Globus pallidus (tissue), 1 donor: ENCODE measurements at regions not wholly inside any gene's neighbourhood (a gene's known extent, or its start where the extent isn't known, plus 50 kb on each side); places are given as distances from the start of the nearest gene placed in this dataset.
"Not testable (repeated sequence)": the region's sequence is repeated elsewhere in the genome, so short reads cannot be mapped to it uniquely, and the experiment has no call there.

Experiments used
- DNase-seq: peaks from one replicate; pipeline ENCODE4 v3.0.0-alpha.2; 2015; ENCODE audit warnings: low spot score

DNA sequence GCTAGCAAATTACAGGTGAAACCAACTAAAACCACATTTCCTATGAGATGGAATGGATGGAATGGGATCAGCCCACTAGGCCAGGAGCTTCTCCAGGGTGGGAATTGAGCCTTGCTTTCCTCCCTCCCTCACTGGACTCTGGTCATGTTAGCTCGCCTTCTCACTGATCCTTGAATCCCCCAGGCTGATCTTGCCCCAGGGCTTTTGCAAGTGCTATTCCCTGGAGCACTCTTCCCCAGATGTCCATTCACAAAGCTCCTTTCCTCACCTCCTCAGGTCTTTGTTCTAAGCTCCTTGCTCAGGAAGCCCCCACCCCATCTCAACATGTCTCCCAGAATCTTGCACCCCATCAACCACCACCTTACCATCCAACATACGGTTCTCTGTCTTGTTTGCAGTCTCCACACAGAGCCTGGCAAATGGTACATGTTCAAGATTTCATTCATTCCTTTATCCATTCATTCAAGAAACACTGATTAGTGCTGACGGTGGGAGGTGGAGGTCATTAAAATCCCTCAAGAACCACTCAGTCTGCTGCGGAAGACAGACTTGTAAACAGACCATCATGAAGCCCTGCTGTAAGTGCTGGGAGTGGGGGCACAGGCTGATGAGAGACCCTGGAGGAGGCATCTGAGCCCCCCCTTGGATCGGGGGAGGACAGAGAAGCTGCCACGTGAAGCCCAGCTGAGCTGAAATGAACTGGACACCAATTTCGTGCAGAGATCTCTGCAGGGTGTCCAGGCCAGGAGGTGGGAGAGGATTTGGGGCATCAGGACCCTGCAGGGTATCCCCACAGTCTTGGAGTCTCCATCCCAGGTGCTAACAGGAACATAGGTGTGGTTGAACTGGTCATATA is 141.7 kb downstream of the BARX1 start:
- no peak for DNase-seq

DNA sequence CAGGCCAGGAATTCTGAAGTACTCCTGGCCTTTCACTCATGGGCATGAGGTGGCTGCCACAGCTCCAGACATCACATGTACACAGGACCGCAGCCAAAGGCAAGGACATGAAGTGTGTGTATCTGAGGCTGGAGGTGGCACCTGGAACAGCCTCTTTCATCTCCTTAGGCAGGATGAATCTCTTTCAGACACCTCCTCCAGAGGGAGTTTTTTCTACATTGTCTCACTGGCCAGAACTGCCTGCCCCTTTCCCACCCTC is 142.8 kb downstream of the BARX1 start:
- DNase-seq, result no peak

DNA sequence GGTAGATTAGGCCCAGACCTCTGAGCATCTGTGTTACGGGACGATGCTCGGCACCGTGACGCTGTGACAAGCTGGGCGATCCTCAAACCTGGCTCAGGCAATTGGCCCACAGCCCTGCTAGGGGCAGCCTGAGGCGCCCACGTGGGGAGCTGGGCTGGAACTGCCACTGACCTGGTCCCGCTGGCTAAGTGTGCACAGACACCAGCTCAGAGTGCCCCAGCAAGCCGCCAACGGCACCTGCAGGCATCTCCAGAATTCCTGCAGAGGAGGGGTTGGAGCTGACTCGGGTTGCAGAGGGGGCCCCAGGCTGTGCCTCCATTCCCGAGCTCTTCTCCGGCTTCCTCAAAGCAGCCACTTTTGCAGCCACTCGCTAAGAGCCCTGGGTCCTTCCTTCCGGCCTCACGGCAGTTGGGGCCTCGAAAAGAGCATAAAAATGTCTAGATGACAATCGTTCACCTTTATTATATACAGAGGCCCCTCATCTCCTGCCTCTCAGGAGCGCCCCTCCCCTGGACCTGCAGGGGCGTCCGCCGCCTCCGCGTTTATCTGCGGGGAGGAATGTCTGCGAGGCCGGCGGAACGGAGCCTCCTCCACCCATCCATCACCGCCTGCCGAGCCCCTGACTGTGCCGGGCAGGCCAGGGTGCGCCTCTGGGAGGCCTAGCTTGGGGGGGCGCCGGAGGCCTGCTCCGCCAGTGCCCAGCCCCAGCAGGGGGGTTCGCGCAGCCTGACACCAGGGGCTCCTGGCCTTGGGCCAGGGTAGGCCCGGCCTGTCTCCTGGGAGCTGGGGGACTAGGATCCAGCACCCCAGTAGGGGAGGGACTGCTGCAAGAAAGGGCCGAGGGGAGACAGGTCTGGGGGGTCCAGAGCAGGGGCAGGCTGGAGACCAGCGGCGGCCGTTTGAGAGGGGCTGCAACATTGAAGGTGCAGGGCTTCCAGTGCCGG is 144.9 kb downstream of the BARX1 start:
- DNase-seq, result no peak

DNA sequence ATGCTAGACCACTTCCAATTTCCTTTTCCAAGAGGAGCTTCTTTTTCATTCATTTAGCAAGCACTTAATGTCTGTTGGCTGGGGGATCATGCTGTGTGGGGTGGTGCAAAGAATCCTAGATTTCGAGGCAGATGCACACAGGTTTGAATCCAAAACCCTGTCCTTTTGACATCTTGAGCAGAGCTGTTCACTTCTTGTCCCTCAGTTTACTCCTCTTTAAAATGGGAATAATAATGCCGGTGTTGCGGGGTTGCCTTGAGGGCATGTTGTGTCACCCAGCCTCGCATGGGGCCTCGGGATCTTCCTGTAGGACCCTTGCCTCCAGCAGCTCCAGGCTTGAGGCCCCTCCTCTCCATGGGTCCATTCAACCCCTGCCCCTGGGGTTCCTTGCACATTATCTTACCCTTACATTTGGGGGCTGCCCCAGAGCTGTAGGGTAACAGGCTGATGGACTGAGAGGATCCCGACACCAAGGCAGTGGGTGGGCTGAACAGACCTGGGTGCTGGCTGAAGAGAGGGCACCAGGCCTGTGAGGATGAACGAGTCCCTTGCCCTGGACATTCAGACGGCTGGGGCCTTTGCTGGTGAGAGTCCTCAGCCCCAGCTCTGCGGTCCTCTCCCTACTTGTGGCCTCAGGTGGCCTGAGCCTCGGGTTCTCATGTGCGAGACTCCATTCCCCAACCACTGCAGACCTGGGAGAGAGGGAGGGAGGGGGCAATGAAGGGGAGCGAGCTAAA is 145.8 kb downstream of the BARX1 start:
- no peak for DNase-seq

DNA sequence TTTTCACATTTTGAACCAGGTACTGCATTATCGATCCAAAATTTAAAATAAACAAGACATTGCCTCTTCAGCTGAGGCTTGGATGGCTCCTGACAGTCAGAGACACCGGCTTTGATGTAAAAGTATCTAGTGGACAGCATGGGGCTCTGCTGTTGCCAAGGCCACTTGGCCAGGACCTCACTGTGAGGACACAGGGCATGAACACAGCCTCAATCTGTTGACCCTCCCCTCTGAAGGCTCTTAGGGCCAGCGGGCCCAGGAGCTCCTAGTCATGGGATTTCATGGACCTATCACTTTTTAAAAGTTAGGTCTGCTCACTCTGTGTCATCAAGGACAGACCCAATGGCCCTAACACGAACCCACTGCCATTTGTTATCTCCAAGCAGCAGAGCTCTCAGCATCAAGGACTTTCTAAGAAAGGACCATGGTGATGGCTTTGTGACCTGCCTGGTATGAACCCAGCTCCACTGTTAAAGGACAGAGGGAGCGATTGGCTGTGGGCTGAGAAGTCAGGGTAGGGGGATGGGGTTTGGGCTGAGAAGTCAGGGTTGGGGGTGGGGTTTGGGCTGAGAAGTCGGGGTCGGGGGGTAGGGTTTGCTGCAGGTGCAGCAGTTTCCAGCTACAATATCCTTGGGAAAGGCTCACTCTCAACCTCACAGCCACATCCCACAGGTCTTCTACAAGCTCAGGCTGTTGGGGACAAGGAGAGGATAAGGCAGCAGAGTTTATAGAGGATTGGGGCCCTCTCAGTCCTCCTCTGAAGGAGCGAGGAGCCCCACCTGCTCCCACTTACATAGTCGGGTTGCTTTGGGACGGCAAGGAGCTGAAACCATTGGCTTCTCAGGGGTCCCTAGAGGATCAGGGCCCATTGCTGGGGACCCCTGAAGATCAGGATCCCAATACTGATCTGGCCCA is 146.8 kb downstream of the BARX1 start:
- no peak for DNase-seq

DNA sequence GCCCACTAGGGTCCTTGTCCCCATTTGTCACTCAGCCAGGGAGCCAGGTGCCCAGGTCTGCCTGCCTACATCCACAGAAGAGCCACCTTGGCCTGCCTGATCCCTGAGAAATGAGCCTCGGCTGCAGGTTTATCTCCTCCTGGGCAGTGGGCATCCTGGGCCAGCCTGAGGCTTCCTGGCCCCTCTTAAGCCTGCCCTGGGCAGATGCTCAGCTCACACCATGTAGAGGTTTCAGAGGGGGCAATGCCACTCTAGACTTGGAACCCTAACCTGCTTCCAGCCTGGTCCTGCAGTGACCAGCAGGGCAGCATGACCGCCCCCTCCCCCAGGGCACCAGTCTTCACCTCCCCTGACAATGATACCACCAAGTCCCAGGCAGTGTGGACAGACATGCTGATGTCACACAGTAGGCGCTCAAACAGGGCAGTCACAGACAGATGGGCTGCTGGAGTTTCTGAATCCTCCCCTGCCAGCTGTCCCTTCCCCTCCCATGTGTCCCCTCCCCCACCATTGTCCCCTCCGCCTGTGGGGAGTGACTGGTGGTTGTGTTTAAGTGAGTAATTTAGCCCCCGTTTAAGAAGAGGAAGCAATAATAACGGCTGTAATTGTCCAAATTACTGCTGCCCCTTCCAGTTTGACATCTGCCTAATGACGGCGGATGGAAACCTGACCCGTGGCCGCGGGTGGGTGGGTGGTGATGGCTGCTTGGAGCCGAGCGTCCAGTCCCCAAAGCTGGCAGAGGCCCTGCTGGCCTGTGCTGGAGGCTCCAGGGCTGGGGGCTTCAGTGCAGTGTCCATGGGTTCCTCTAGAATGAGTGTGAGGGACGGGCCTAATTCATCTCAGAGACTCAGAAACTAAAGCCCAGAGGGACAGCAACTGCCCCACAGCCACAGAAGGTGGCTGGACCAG is 147.7 kb downstream of the BARX1 start:
- DNase-seq, result no peak

DNA sequence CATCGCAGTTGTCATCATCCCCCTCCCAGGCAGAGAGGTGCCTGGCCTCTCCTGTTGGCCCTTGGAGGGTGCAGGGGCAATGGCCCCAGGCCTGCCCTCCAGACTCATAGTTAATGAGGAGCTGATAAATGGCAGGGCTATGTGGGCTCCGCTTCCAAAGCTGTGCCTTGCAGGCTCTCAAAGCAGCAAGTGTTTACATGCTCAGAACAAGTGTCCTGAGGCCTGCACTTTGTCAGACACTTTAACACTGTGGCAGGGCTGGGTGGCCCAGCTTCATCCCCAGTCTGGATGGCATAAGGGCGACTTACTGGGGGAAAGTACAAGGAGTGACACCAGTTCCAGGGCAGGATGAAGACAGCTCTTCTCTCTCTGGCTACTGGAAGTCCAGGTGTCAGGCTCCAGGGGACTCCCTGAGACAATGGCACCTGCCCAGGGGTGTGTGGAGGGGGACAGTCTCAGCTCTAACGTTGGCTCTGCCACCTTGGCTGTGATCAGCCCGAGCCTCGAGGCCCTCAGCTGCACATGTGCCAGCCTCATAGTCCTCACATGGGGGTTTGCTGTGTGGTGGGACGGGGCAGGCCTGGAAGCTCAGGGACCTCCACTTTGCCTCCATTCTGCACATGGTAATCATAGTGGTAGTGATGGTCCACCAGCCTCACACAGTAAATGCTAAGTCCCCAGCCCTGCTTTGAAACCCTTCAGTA is 153.4 kb downstream of the BARX1 start:
- DNase-seq, result no peak

DNA sequence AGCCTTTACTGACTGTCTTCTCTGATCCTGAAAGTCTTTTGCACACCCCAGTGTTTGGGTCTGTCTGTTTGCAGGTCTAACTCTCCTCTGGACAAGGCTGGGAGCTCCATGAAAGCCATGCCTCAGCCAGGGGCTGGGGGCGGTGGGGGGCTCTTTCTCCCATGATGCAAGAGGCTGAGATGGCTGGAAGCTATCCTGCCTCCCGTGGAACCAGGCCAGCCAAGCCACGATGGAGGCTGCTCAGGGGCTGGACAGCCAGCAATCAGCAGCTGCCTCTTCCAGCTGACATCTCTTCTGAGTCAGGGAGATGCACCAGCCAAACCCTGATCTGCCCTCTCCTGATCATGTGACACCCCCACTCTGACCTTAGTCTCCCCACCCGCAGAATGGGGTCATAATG is 154.0 kb downstream of the BARX1 start:
- DNase-seq, result no peak

DNA sequence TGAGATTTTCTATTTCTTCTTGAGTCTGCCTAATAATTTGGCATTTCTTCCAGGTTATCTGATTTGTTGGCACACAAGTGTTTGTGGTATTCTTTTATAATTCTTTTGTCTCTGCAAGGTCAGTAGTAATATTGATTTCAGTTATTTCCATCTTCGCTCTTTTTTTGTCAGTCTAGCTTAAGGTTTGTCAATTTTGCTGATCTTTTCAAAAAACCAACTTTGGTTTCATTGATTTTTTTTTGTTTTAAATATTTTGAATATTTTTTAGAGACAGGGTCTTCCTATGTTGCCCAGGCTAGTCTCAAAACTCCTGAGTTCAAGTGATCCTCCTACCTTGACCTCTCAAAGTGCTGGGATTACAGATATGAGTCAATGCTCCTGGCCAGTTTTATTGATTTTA is 162.8 kb downstream of the BARX1 start:
- no peak for DNase-seq

DNA sequence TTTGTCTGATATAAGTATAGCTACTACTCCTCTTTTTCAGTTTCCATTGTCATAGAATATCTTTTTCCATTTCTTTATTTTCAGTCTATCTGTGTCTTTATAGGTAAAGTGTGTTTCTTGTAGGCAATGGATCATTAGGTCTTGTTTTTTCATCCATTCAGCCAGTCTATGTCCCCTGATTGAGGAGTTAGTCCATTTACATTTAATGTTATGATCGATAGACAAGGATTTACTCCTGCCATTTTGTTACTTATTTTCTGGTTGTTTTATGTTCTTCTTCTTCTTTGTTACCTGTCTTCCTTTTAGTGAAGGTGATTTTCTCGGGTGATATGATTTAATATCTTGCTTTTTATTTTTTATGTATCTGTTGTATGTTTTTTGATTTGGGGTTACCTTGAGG is 169.0 kb downstream of the BARX1 start:
- DNase-seq, result no peak

DNA sequence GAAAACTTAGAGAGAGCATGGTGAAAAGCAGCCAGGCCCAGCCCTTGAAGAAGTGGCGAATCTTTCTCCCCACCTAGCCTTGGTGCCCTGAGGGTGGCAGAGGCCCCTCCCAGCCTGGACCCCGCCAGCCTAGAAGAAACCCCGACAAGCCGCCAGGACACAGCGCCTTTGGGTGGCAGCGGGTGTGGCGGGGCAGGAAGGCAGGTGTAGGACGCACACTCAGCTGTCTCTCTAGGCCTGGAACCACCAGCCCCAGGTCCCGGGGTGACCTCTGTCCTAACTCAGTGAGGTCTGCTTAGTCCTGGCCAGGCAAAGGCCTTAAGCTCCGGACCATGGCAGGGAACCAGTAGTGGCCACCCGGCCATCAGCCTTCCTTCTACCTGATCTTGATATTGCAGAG is 178.3 kb downstream of the BARX1 start:
- DNase-seq, result no peak

DNA sequence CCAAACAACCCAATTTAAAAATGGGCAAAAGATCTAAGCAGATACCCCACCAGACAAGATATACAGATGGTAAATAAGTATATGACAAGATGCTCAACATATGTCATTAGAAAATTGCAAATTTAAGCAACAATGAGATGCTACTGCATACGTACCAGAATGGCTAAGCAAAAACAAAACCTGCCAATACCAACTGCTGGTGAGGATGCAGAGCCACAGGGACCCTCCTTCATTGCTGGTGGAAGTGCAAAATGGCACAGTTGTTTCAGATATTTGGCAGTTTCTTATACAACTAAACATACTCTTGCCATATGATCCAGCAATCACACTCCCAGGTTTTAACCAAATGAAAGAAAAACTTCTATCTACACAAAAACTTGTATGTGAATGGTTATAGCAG is 178.9 kb downstream of the BARX1 start:
- DNase-seq, result no peak

DNA sequence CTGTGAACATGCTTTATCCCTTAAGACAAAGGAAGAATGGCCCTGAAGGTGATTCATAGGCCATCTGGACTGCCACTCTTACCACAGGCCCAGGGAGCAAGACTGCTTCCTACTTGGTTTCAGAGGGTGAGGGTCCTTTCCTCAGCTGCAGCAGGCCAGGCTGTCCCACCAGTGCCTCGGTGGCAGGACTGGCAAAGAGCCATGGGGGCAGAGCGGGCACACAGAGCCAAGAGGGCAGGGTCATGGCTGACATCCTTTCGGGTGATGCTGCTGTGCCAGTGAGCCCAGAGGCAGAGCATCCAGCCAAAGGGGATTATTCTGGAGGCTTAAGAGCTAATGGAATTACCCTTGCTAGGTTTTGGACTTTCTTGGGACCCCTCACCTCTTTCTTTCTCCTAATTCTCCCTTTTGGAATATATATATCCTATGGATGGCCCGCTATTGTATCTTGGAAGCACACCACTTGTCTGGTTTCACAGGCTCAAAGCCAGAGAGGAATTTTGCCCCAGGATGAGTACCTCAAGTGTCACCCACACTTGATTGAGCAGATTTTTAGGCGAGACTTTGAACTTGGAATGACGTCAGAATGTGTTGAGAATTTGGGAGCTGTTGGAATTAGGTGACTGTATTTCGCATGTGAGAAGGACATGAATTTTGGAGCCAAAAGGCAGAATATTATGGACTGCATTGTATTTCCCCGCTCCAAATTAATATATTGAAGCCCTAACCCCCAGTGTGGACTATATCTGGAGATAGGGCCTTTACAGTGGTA is 180.6 kb downstream of the BARX1 start:
- no peak for DNase-seq

DNA sequence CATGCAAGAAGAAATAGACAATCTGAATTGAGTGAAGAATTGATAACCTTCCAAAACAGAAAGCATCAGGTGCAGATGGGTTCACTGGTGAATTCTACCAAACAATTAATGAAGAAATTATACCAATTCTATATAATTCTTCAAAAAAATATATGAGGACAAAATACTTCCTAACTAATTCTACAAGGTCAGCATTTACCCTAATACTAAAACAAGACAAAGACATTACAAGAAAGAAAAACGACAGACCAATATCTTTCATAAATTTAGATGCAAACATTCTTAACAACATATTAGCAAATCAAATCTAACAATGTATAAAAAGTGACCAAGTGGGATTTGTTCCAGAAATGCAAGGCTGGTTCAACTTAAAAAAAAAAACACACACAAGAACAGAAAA is 183.9 kb downstream of the BARX1 start:
- no peak for DNase-seq

DNA sequence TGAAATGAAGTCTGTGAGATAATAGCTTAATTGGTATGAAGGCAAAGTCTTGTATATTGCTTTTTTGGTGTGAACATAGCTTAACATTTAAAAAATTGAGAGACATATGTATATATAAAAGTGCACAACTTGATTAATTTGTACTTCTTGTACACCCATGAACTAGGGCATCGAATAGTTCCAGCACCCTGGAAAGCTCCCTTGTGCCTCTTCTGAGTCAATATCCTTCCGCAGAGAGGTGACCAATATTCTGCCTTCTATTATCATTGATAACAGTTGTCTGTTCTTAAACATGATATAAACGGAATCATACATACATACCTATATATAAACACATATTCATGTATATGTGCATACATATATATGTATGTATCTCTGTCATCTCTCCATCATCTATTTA is 185.4 kb downstream of the PHF2 start:
- DNase-seq, result no peak

DNA sequence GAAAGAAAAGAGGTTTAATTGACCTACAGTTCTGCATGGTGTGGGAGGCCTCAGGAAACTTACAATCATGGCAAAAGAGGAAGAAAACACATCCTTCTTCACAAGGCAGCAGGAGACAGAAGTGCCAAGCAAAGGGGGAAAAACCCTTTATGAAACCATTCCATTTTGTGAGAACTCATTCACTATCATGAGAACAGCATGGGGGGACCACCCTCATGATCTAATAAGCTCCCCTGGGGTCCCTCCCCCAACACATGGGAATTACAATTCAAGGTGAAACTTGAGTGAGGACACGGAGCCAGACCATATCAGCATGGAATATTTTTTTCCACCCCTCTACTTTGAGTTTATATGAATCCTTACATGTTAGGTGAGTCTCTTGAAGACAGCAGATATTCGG is 173.7 kb downstream of the PHF2 start:
- DNase-seq, result no peak

DNA sequence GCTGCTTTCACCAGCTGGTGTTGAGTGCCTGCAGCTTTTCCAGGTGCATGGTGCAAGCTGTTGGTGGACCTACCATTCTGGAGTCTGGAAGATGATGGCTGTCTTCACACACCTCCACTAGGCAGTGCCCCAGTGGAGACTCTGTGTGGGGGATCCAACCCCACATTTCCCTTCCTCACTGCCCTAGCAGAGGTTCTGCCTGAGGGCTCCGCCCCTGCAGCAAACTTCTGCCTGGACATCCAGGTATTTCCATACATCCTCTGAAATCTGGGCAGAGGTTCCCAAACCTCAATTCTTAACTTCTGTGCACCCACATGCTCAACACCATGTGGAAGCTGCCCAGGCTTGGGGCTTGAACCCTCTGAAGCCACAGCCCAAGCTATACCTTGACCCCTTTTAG is 172.4 kb downstream of the PHF2 start:
- DNase-seq, result not testable (repeated sequence)

DNA sequence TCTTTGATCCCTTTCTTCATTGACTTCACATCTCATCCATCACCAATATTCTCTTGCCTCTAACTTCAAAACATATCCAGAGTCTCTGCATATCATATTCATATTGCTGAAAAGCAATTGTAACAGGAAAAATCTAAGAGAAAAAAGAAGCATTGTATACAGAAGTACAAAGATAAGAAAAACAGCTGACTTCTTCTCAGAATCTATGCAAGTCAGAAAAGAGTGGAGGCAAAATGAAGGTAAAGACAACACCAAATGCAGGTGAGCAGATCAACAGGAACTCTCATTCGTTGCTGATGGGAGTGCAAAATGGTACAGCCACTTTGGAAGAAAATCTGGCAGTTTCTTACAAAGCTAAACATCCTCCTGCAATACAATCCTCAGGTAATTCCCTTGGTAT is 155.6 kb downstream of the PHF2 start:
- DNase-seq, result no peak

DNA sequence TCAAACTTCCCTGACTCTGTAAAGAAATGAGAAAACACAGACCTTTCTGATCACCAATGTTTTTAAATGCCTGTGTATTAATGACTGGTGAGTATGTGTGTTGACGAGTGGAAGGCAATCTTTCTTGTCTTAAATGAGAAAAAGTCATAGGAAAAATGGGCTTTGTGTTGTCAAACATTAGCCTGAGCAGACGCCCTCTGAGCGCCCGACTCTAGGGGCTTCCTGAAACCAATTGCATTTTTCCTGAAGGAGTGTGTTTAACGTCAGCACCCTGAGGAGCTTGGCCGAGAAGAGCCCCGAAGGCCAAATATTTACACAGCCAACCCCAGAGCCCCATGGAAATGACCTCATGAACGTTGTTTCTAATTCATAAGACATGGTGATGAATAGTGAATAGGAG is 154.3 kb downstream of the PHF2 start:
- DNase-seq, result no peak
